ENCODE measurements at regions not wholly inside any gene's neighbourhood (a gene's known extent, or its start where the extent isn't known, plus 50 kb on each side); places are given as distances from the start of the nearest gene placed in this dataset.
A peak's percentile ranks its signal among the peaks of the same experiment; 100 is the strongest.

GRCh38 chr18:73246763-73247162 lies 379.0 kb upstream of the NETO1 start:
- DNase-seq (ENCODE audit: low read depth in 2 of 2): no peak

- no peak for DNase-seq (ENCODE audit: low read depth in 2 of 2)
Measured at GRCh38 chr18:73245345-73245744, 377.6 kb upstream of the NETO1 start.

GRCh38 chr18:73244401-73244800 lies 376.6 kb upstream of the NETO1 start:
- DNase-seq (ENCODE audit: low read depth in 2 of 2): no peak

DNA sequence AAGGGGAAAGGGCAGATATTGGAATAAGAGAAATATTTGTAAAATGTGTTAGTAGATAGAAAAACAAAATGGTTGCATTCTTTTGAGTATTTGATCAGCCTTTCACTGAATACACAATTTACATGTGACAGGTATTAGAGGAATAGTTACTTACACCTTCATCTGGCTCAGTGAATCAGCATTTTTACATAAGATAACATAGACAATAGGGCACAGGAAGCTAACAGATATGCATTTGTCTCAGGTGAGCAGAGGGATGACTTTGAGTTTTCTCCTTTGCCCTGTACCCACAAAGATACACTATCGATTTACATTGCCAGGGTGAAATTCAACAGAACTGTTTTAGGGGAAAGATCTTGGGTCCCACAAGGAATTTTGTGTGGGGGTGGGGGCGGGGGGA lies 373.1 kb upstream of the NETO1 start:
- no peak for DNase-seq (ENCODE audit: low read depth in 2 of 2)

DNA sequence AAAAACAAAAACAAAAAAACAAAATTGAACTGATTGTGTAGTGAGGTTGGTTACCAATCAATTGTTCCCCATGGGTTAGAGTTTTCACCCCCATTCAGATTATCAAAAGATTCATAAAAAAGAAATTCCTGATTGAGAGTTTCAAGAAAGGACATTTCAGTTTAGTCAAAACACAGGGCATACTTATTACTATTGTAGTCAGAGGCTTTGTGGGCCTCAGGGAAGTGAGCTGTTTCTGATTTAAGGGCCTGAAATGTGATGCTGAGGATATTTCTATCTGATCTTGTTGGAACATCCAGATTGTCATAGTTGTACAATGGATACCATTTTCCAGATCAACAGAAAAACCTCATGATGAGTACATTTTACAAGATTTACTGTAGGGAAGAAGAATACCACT lies 368.1 kb upstream of the NETO1 start:
- no peak for DNase-seq (ENCODE audit: low read depth in 2 of 2)

DNA sequence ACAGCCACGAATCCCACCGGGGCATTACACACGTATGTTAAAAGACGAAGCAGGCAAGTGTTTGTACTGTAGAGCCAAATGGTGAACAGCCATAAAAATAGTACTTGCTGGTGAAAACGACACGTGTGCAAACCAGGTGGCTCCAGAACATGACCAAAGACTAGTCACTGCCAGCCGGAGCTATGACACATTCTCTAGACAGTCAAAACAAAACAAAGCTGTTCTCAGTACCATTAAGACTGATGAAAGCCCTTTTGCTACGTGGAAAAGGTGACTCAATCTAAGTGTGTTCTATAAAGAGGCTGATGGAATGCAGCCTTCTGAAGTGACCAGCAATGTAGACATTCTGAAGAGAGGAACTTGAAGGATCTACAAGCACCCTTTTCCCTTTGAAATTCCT lies 367.7 kb upstream of the NETO1 start:
- peak in 1 of 2 donors; percentile 58 for DNase-seq (ENCODE audit: low read depth in 2 of 2)

GRCh38 chr18:73232933-73233332 lies 365.1 kb upstream of the NETO1 start:
- no peak for DNase-seq (ENCODE audit: low read depth in 2 of 2)

- no peak for DNase-seq (ENCODE audit: low read depth in 2 of 2)
Measured at GRCh38 chr18:73220663-73221062, 352.9 kb upstream of the NETO1 start.

DNA sequence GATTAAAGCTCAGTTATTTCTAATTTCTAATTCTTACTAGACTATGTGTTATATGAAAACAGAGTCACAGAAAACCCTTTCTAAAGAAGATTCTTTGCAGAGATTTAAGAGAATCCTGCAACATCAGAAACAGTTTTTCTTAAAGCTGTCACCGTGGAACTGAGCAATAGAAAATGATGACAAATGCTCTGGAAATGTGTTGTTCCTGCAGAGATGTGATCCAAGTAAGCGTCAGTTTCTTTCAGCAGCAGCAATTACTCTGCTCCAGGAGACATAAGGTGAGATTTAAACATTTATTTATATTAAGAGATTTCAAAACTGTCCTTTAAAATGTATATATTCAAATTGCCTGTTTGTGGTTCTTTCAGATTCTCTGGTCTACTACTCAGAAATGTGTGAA lies 350.5 kb upstream of the NETO1 start:
- DNase-seq (ENCODE audit: low read depth in 2 of 2): no peak

DNA sequence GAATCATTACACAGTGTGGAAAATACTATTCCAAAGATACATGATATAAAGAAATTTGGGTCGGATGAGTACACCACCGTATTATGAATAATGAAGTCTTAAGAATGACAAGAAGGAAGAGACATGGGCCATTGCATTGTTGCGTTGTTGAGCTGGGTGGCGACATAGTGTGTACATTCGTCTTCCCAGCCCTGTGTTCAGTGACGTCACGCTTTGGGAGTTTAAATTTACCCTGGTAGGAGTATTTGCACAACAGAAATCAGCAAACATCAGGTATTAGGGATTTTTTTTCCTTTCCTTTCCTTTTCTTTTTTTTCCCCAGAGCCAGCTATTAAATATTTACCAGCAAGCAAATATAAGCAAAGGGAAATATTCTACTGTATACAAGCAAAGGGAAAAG lies 347.2 kb upstream of the NETO1 start:
- DNase-seq (ENCODE audit: low read depth in 2 of 2): no peak

- DNase-seq (ENCODE audit: low read depth in 2 of 2): no peak
Measured at GRCh38 chr18:73212442-73212841, 344.7 kb upstream of the NETO1 start.

DNA sequence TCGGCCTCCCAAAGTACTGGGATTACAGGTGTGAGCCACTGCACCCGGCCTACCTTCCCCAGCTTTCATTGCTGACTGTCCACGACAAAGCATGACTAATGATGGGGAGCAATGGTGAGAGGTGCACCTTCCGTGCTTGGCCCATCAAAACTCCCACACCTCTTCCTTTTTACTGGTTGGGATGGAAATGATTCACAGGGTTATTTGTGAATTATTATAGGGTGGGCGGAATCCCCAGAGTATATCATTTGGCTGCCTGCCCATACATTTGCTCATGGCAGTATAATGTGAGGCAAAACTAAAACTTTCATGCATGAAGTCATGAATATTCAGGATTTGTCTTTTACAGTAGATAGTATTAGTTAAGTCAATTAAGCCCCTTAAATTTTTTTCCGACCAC lies 334.2 kb upstream of the NETO1 start:
- no peak for DNase-seq (ENCODE audit: low read depth in 2 of 2)

GRCh38 chr18:73199151-73199550 lies 331.4 kb upstream of the NETO1 start:
- DNase-seq (ENCODE audit: low read depth in 2 of 2): no peak

DNA sequence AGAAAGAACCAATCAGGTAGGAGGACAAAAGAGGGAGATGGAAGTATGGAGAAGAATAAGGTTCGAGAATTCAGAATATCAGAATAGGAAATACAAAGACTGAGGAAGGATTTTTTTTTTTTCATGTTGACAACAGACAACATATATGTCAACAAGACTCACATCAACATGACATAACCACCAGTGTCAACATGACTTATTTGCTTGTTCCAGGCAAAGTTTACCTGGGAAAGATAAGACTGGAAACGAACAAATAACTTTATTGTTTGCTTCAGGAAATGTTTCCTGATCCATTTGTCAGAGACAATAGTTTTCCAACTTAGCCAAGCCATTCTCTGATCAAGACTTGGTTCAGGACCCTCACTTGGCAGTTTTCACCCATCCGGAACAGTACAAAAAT lies 321.9 kb upstream of the NETO1 start:
- no peak for DNase-seq (ENCODE audit: low read depth in 2 of 2)

GRCh38 chr18:73168236-73168635 lies 300.4 kb upstream of the NETO1 start:
- DNase-seq (ENCODE audit: low read depth in 2 of 2): no peak

DNA sequence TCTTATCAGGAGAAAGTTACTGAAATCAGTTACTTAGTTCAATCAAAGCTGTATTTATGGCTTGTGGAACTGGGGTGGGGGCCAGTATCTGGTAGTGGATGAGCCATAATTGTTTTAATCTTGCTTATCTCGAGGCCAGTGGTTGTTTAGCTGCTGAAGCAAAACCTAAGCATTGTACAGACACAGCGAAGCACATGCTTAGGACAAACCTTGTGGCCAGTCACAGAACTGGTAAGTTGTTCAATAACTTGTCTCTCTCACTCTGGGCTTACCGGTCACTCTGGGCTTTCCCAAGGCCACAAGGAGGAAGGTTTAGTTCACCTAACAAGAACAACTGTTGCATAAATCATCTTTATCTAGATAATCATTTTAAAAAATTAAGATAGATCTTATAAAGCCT lies 296.6 kb upstream of the NETO1 start:
- DNase-seq (ENCODE audit: low read depth in 2 of 2): no peak

DNA sequence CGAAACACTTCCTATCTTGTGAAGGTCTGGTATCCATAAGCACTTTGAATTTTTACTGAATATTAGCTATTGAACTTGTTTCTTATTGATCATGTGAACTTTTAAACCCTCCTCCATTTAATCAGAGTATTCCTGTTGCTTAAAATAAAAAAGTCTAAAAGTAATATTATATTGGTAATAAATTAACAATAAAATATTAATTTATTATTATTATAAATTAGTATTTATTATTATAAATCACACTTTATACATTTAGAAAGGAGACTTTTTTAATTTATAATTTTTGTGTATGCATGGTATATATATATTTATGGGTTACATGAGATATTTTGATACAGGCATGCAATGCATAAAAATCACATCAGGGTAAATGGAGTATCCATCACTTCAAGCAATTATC lies 295.4 kb upstream of the NETO1 start:
- DNase-seq (ENCODE audit: low read depth in 2 of 2): no peak

DNA sequence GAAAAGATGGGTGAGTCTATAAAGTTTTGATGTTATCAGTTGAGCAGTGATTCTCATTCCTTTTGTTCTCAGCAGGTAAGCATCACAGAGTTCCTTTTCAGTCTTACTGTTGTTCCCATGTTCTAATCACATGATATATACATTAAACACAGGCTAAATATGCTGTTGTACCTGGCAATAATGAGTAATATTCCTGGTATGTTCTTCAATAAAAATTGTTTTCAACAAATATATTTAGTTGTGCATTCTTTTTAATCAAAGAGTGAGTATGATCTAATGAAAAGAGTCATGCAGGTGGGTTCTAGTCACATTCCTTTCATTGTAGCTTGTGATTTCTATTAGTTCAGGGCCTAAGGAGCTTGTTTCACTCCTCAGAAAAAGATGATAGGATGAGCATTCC lies 288.3 kb upstream of the NETO1 start:
- DNase-seq (ENCODE audit: low read depth in 2 of 2): no peak

DNA sequence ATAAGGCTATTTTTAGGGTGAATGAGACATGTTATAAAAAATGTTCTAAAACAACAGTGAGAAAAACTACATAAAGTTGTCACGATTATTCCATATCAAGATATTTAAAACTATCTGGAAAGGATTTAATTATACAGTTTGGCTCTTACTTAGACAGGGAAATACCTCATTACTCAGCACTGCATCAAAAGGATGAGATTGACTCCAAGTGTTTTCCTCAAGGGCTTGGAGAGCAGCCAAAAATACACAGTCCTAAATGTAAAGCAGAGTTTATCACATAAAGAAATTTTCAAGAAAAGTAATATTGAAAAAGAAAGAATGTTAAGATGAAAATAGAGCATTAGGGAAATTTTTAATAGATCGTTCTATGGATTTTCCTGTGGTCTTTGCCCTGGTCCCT lies 285.5 kb upstream of the NETO1 start:
- no peak for DNase-seq (ENCODE audit: low read depth in 2 of 2)

DNA sequence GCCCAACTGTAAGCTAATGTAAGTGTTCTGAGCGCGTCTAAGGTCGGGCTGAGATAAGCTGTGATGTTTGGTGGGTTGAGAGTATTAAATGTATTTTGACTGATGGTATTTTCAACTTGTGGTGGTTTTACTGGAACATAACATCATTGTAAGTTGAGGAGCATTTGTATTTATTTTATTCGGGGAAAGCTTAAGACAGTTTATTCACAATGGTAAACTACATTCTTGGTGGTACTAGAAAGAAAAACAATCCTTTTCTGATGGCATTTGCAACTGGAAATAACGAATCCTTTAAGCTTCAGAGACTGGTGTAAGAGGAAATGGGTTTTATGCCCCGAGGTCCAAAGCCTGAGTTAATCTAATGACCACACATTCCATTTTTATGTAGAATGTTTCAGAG lies 283.3 kb upstream of the NETO1 start:
- DNase-seq (ENCODE audit: low read depth in 2 of 2): no peak

GRCh38 chr18:73150199-73150598 lies 282.4 kb upstream of the NETO1 start:
- no peak for DNase-seq (ENCODE audit: low read depth in 2 of 2)

DNA sequence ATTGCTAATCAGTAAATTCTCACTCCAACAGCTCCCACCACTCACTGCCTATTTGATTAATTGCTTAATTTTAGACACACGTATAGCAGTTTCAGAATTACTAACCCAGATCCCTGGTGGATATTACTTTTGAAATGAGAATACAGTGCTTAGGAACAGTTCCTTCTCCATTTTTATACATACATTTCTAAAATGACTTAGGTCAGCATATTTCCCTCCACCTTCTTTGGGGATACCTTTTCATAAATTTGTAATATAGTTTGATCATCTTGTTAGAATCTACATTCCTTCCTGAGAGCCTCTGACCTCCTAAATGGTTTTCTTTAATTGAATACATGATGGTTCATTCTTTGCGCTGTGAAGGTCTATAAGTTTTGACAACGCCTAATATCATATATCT lies 279.8 kb upstream of the NETO1 start:
- no peak for DNase-seq (ENCODE audit: low read depth in 2 of 2)

DNA sequence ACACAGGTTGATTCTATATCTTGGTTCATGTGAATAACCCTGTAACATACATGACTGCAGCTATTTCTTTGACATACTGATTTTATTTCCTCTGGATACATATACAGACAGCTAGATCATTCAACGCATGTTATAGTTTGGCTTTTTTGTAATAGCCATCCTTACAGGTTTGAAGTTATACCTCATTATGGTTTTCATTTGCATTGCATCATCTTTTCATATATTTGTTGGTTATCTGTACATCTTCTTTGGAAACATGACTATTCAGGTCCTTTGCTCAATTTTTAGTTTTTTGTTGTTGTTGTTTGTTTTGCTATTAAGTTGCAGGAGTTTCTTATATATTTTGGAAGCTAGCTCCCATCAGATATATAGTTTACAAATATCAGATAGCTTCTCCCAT lies 276.2 kb upstream of the NETO1 start:
- no peak for DNase-seq (ENCODE audit: low read depth in 2 of 2)

- no peak for DNase-seq (ENCODE audit: low read depth in 2 of 2)
Measured at GRCh38 chr18:73136134-73136533, 268.3 kb upstream of the NETO1 start.

DNA sequence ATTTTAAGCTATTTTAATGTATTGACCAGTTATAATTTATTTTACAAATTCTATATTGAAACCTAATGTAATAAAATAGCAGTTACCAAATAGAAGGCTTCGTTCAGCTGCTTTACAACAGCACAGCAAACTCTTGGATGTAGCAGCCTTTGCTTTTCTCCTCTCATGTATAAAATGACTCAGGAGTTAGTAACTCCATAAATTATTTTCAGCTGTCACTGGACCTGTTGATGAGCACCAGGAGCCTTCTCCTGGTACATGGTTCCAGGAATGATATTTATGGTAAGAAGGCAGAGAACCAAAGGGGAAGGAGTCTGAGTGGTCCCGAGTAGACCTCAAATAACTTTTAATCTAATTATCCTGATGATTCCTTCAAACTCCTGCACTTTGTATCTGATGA lies 256.4 kb upstream of the NETO1 start:
- DNase-seq (ENCODE audit: low read depth in 2 of 2): no peak

Measured in dermis microvascular lymphatic vessel endothelial cell (primary cell).